Central memory CD4-positive, alpha-beta T cell (primary cell): ENCODE measurements at regions not wholly inside any gene's neighbourhood (a gene's known extent, or its start where the extent isn't known, plus 50 kb on each side); places are given as distances from the start of the nearest gene placed in this dataset.

Experiments used
- DNase-seq: peaks from one replicate; pipeline ENCODE4 v3.0.0; 2022

GRCh38 chr4:155552180-155552579 is 114.5 kb upstream of the GUCY1A1 start:
- DNase-seq, result no peak

- DNase-seq, result no peak
Observed at GRCh38 chr4:155548173-155548572, 118.5 kb upstream of the GUCY1A1 start.

- DNase-seq, result no peak
Observed at GRCh38 chr4:155546451-155546850, 120.2 kb upstream of the GUCY1A1 start.

GRCh38 chr4:155545456-155545855 is 121.2 kb upstream of the GUCY1A1 start:
- DNase-seq, result no peak

- DNase-seq, result no peak
Observed at GRCh38 chr4:155544547-155544946, 122.1 kb upstream of the GUCY1A1 start.

- no peak for DNase-seq
Observed at GRCh38 chr4:155543126-155543765, 123.4 kb upstream of the GUCY1A1 start.

- DNase-seq, result no peak
Observed at GRCh38 chr4:155542415-155542814, 124.2 kb upstream of the GUCY1A1 start.

- DNase-seq, result no peak
Observed at GRCh38 chr4:155541716-155542115, 124.9 kb upstream of the GUCY1A1 start.

- no peak for DNase-seq
Observed at GRCh38 chr4:155540698-155541097, 126.0 kb upstream of the GUCY1A1 start.

- DNase-seq, result no peak
Observed at GRCh38 chr4:155539746-155540145, 126.9 kb upstream of the GUCY1A1 start.

- DNase-seq, result no peak
Observed at GRCh38 chr4:155535802-155536454, 130.7 kb upstream of the GUCY1A1 start.

GRCh38 chr4:155532373-155533085 is 134.1 kb upstream of the GUCY1A1 start:
- no peak for DNase-seq

GRCh38 chr4:155530857-155531256 is 135.8 kb upstream of the GUCY1A1 start:
- DNase-seq, result no peak

- no peak for DNase-seq
Observed at GRCh38 chr4:155530290-155530689, 136.4 kb upstream of the GUCY1A1 start.

GRCh38 chr4:155529716-155530115 is 136.9 kb upstream of the GUCY1A1 start:
- no peak for DNase-seq

GRCh38 chr4:155529272-155529671 is 137.4 kb upstream of the GUCY1A1 start:
- DNase-seq, result no peak

- DNase-seq, result no peak
Observed at GRCh38 chr4:155526452-155527169, 140.0 kb upstream of the GUCY1A1 start.

- DNase-seq, result no peak
Observed at GRCh38 chr4:155524926-155525455, 141.7 kb upstream of the GUCY1A1 start.

- DNase-seq, result no peak
Observed at GRCh38 chr4:155523358-155523757, 143.3 kb upstream of the GUCY1A1 start.

- no peak for DNase-seq
Observed at GRCh38 chr4:155522201-155522600, 144.4 kb upstream of the GUCY1A1 start.

- no peak for DNase-seq
Observed at GRCh38 chr4:155521382-155521781, 144.6 kb upstream of the MAP9 start.

GRCh38 chr4:155515444-155516075 is 138.8 kb upstream of the MAP9 start:
- no peak for DNase-seq

GRCh38 chr4:155514628-155515027 is 137.9 kb upstream of the MAP9 start:
- no peak for DNase-seq
